SH-SY5Y (cell line): ENCODE measurements at regions not wholly inside any gene's neighbourhood (a gene's known extent, or its start where the extent isn't known, plus 50 kb on each side); places are given as distances from the start of the nearest gene placed in this dataset.

ENCODE experiments used
- GATA2 ChIP-seq: IDR thresholded peaks from 2 replicates; pipeline ENCODE4 v1.6.1; 2011; ENCODE audit warnings: mild to moderate bottlenecking, low read depth, low read length
- GATA3 ChIP-seq: IDR thresholded peaks from 2 replicates; pipeline ENCODE4 v1.6.1; 2011; ENCODE audit warnings: low read depth, mild to moderate bottlenecking, low read length, moderate library complexity

DNA sequence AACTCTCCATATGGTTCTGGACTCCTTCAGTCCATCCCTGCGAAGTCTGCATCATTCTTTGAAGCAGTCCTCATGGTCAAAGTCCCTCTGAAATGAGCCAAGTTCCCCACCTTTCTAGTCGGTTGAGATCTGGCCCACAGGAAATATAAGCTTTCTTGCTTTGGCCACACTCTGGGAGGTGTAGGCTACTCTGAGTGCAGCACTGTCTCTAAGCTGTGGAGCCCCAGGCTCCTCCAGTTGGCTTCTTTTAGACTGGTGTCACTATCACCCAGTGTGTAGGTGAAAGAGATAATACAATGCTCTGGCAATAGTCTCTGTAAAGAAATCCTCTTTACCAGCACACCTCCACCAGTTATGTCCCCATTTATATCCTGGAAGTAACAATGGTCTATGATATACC, 486.5 kb upstream of the KLF12 start:
- TF ChIP-seq GATA2 (no peak), GATA3 (no peak)
